Esophagus squamous epithelium (tissue), 4 donors: ENCODE measurements at regions not wholly inside any gene's neighbourhood (a gene's known extent, or its start where the extent isn't known, plus 50 kb on each side); places are given as distances from the start of the nearest gene placed in this dataset.

Experiments
- CTCF ChIP-seq, 6 experiments: fragments of 450-650 bp in 4 of 6; fragments of 200-600 bp in 2 of 6; sonication (generic) in 2 of 6; IDR thresholded peaks; one replicate each; pipeline ENCODE4 v1.5.1; 2016 to 2019; ENCODE audit warnings: antibody characterized with exemption in 6 of 6, mild to moderate bottlenecking in 4 of 6, moderate library complexity in 4 of 6
- POLR2A ChIP-seq, 4 donors: fragments of 450-650 bp; IDR thresholded peaks; one replicate each; pipeline ENCODE4 v1.6.1; 2017; ENCODE audit warnings: antibody characterized with exemption in 4 of 4, mild to moderate bottlenecking in 4 of 4, moderate library complexity in 3 of 4

DNA sequence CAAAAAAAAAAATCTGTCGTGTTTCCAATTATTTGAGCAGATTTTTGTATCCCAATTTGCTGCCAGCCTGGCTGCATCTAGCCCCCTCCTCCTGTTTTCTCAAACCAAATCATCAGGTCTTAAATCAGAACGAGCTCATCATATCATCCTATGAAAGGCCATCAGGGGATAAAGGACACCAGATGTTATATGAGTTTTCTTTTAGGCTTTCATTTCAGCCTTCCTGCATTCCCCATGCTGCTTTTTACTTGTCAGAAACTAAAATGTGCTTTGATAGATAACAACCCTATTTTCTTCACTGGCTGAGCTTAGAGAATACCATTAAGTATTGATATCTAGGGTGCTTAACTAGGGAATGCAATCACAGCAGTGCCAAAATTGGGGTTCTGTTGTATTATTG is 968.4 kb upstream of the SLC35B3 start:
- no peak for TF ChIP-seq POLR2A (IDR thresholded peaks at IDR 0.05)
- TF ChIP-seq CTCF (IDR thresholded peaks at IDR 0.05): no peak
